HG03460 (cell line): ENCODE measurements at regions not wholly inside any gene's neighbourhood (a gene's known extent, or its start where the extent isn't known, plus 50 kb on each side); places are given as distances from the start of the nearest gene placed in this dataset.
"Not testable (repeated sequence)": the region's sequence is repeated elsewhere in the genome, so short reads cannot be mapped to it uniquely, and the experiment has no call there.

Experiments used
- ATAC-seq: cut with Tn5 transposase; IDR thresholded peaks from one replicate; pipeline ENCODE4 v1.9.1; 2021; ENCODE audit not compliant: unreplicated experiment

DNA sequence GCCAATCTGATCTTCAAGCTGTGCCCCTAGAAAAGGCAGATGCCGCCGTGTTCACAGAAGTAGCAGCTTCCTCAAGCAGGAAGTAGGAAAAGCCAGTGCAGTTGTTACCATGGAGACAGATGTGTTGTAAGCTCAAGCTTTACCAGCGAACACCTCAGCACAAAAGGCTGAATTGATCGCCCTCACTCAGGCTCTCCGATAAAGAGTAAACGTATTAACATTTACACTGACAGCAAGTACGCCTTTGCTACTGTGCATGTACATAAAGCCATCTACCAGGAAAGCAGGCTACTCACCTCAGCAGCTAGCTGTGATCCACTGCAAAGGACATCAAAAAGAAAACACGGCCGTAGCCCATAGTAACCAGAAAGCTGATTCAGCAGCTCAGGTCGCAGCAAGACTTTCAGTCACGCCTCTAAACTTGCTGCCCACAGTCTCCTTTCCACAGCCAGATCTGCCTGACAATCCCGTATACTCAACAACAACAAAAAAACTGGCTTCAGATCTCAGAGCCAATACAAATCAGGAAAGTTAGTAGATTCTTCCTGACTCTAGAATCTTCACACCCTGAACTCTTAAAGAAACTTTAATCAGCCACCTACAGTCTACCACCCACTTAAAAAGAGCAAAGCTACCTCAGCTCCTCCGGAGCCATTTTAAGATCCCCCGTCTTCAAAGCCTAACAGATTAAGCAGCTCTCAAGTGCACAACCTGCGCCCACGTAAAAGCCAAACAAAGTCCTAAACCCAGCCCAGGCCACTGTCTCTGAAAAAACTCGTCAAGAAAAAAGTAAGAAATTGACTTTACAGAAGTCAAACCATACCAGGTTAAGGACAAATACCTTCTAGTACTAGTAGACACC is 160.0 kb downstream of the DEFB131A start:
- not testable (repeated sequence) for ATAC-seq

DNA sequence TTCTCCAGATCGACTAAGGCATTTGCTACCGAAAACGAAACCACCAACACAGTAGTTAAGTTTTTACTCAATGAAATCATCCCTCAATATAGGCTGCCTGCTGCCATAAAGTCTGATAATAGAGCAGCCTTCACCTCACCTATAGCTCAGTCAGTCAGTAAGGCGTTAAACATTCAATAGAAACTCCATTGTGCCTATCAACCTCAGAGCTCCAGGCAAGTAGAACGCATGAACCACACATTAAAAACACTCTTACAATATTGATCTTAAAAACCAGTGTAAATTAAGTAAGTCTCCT is 160.6 kb downstream of the DEFB131A start:
- ATAC-seq: not testable (repeated sequence)

DNA sequence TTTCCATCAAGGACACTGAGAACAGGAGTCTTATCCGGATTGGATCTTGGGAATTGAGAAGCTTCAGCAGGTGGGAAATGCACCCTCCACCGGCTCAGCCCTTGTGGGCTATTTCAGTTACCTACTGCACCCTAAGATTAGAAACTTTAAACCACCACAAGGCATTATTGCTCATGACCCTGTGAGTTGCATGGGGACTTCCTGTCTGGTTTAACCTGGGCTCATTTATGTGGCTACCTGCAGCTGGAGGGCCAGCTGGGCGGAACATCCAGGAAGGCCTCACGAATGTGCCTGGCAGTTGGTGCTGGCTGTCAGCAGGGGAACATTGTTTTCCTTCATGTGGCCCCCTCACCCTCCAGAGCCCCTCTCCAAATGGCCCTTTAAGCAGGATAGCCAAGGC is 164.1 kb downstream of the DEFB131A start:
- no peak for ATAC-seq

DNA sequence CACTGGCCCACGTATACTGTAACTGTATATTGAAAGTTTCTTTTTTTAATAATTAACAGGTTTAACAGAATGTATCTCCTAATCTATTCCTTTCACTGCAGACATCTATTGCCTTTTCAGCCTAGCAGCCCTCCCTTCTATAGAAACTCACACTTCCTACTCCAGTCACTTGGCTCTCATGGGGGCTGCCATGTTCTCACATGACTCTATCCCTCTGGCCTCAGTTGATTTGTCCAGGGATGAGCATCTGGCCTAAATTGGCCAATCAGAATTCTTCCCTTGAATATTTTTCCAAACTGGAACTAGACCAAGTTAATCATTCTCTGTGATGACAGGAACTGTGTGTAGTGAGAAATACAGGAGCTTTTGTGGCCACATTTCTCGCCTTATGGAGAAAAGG is 166.1 kb downstream of the DEFB131A start:
- ATAC-seq: not testable (repeated sequence)

DNA sequence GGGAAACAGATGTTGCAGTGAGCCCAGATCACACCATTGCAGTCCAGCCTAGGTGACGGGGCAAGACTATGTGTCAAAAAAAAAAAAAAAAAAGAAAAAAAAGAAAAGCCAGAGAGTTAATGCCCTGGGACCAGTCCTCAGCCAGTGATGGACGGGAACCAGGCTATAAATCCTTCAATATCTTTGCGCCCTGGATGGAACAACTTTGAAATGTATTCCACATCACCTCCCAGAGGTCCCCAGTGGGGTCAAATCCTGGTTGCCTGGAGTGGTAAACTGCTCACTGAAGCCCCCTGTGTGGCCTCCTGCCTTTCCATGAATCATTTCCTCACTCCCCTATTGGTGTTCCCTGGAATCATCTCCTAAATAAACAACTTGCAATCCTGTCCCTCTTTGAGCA is 166.9 kb downstream of the DEFB131A start:
- no peak for ATAC-seq

DNA sequence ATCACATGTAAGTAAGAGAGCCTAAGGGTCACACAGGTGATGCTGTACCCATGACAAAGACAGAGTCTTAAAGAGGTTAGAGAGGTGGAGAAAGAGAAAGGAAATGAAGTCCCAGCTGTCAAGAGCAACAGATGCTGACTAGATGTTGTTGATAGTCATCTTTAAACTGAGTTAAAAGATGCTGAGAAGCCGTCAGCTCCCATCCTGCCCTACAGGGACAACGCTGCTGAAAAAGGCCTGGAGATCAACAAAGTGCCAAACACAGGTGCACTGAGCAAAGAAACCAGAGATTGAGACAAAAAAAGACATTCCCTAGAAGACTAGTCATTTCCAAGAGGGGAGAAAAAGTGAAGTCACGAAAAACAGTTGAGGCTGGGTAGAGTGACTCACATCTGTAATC is 145.0 kb upstream of the DRD5 start:
- not testable (repeated sequence) for ATAC-seq

DNA sequence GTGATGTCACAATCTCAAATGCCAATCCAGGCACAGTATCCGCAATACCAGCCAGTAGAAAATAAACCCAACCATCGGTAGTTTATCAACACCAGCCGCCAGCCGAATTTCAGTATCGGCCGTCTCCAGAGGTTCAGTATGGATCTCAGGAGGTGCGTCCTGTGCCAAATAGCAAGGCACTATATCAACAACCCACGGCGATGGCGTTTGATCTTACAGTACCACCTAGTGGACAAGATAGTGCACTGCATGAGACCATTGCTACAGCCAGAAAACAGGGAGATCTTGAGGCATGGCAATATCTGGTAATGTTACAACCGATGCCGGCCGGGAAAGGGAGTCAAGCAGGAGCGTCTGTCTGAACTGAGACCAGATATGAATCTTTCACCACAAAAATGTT is 121.8 kb upstream of the DRD5 start:
- ATAC-seq: not testable (repeated sequence)

DNA sequence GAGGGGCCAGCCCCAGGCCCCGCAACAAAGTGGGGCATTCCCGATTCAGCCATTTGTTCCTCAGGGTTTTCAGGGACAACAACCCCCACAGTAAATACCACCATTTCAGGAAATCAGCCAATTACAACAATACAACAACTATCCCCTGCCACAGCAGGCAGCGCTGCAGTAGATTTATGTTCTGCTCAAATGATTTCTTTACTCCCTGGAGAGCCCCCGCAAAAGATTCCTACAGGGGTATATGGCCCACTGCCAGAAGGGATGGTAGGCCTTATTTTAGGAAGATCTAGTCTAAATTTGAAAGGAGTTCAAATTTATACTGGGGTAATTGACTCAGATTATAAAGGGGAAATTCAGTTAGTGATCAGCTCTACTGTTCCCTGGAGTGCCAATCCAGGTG is 120.5 kb upstream of the DRD5 start:
- not testable (repeated sequence) for ATAC-seq

DNA sequence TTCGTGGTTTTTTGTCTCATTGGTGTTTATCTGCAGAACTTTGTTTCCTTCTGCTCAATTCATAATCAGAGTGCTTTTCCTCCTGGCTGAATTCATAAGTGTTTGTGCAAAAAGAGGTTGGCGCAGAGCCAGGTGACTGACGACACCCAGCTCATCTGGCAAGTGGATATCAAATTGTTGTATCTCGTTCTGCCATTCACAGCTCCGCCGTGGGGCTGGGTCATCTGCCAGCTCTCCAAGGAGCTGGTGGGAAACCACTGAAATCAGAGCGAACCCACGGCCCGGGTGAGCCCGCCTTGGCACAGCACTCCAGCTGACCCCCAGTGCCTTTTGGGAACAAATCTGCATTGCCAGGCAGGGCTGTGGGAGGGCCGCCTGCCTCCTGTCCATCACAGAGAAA is 110.7 kb upstream of the DRD5 start:
- ATAC-seq: not testable (repeated sequence)

DNA sequence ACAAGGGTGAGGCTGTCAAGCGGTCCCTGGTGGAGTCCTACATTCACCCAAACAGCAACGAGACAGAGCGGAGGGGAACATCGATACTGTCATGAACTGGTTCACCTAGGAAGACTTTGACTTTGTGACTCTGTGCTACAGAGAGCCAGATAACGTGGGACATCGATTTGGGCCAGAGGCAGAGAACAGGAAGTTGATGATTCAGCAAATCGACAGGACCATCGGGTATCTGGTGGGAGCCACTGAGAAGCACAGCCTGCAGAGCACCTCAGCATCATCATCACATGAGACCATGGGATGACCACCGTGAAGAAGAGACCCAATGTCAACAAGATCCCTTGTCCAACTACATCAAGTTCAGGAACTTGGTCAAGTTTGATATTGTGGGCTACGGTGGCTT is 104.1 kb upstream of the DRD5 start:
- ATAC-seq: not testable (repeated sequence)

DNA sequence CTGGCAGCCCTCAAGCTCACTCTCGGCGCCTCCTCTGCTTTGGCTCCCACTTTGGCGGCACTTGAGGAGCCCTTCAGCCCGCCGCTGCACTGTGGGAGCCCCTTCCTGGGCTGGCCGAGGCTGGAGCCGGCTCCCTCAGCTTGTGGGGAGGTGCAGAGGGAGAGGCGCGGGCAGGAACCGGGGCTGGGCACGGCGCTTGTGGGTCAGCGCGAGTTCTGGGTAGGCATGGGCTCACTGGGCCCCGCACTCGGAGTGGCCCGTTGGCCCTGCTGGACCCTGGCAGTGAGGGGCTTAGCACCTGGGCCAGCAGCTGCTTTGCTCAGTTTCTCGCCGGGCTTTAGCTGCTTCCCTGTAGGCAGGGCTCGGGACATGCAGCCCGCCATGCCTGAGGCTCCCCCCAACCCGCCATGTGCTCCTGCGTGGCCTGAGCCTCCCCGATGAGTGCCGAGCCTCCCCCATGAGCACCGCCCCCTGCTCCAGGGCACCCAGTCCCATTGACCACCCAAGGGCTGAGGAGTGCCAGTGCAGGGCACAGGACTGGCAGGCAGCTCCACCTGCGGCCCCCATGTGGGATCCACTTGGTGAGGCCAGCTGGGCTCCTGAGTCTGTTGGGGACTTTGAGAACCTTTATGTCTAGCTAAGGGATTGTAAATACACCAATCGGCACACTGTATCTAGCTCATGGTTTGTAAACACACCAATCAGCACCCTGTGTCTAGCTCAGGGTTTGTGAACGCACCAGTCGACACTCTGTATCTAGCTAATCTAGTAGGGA is 101.5 kb upstream of the DRD5 start:
- ATAC-seq: no peak

DNA sequence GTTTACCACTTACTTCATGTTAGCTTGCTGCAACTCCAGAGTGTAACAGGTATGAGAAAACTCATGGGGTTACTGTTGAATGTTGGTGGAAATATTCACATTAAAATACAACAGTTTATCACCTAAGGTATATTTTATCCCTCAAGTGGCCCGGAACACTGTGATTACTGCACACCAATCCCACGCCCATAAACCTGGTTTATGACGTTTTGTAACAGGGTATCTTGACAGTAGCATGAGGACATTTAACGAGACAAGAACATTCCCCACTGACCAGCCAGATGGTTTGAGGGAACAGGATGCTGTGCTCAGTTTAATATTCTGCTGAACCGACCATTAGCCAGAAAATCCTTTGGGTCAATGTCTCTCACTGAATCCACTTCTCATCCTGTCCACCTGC is 98.3 kb upstream of the DRD5 start:
- not testable (repeated sequence) for ATAC-seq

DNA sequence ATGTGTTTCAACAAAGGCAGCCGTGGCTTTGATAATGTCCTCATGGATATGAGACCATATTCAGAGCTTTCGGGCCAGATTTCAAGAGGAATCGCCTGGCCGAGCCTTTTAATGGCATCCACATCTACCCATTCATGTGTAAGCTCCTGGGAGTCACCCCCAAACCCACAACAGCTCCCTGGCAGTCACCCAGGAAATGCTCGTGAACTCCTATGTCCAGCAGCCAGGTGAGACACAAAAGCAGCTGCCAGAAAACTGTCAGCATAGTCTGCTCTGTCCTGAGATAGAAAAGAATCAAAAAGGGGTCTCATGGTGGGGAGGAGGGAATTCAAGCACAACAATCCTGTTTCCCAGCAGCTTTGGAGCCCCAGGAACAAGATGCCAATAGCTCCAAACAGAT is 96.4 kb upstream of the DRD5 start:
- not testable (repeated sequence) for ATAC-seq

DNA sequence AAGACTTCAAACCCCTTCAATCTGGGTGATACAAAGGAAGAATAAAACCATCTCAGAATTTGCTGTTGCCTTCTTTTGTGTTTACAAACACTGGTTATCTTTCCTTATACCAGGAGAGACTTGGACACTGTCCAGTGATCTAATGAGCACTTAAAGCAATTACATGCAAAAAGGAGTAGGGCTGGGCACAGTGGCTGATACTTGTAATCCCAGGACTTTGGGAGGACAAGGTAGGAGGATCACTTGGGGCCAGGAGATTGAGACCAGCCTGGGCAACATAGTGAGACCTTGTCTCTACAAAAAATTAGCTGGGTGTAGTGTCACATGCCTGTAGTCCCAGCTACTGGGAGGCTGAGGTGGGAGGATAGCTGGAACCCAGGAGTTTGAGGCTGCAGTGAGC is 95.7 kb upstream of the DRD5 start:
- no peak for ATAC-seq

DNA sequence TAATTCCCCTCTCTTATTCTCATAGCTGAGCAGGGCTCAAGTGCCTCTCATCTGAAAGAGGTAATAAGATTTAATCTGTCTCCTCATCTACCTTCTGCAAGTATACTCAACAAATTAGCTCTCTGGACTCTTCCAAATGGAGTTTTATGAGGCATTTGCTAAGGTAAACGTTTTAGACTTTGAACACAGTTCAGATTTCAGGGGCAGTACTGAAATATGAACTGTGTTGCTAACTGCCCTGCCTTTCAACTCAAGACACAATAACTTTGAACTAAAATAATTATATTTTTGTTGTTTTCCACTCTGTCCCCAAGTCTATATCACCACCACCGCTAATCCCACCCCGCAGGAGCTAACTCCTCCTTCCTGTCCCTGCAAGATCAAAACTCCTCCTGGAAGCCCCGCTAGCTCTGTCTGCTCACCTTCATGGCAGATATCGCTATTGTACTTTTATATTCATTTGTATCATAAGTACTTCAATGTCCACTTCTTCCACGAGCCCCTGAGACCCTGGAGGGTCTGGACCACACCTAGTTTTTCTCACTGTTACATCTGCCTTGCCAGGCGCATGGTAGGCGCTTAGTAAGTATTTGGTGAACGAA is 90.7 kb upstream of the DRD5 start:
- ATAC-seq: not testable (repeated sequence)

DNA sequence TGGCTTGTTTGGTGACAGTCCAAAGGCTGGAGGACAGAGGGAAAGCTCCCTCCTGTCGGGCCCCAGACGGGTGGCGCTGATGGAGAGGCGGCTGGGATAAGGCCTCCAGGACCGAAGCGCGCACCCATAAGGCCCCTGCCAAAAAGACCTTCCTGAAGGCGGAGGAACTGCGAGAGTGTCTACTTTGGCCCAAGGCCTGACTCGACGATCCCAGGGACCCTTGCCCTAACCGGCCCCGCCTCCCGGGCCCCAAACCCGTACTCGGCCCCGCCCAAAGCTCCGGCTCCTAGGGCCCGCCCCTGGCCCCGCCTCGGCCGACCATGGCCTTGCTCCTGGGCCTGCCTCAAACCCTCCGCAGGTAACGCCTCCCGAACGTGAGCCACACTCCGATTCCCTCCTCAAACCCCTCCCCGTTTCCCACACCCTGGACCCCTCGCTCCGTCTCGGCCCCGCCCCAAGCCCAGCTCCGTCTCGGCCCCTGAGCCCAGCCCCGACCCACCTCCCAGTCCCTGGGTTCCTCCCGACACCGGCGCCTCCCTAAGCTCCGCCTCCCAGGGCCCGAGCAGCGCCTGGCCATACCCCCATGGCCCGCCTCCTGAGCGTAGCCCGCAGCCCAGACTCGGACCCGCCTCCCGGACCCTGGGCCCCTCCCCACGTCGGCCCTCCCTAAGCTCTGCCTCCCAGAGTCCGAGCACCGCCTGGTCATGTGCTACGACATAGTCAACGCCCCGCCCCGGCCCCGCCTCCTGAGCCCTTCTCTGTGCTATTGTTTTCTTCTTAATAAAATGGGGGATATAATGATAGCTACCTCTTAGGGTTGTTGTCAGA is 90.0 kb upstream of the DRD5 start:
- peak; percentile 100 for ATAC-seq

DNA sequence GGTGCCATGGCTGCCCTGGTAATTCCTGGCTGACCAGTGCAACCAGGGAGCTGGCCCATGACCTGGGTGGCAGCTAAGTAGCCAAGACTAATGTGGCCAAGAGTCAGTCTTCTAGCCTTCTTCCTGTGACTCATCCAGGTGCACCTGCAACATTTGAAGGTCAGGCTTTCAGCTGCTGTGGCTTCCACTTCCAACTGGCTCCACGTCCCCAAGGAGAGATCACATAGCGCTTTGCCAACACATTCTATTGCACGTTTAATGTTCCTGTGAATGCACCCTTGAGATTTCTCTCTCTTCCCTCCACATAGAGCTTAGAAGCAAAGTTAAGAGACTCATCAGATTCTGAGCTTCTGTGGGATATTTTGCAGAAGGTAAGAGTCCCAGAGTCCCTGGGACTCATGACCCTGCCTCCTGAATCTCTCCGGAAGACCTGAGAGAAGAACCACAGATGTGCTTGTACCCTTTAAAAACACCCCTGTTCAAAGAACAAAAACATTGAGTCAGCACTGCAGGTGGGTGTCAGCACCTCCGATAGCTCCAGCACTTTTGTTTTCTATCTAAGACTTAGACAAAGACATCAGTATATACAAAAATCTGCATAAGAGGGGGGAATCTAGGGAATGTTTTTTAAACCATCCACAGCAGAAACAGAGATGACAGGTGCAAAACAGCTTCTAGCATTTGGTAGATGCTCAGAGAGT is 88.5 kb upstream of the DRD5 start:
- ATAC-seq: not testable (repeated sequence)

DNA sequence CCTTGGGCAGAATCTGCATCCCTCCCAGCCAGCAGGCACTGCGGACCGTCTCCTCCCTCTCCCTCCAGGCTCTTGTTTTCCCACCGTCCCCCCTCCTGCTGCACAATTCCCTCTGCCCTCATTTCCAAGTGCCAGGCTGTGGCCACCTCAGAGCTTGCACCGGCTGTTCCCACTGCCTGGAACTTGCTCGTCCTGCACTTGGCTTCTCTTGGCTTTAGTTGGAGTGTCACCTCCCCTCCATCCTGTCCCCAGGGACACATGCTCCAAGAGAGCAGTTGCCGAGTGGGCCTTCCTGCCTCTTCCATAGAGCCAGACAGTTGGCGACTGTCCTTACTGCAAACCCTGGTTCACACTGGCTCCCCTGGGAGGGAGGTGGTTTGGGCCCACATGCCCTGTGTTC is 87.0 kb upstream of the DRD5 start:
- not testable (repeated sequence) for ATAC-seq

DNA sequence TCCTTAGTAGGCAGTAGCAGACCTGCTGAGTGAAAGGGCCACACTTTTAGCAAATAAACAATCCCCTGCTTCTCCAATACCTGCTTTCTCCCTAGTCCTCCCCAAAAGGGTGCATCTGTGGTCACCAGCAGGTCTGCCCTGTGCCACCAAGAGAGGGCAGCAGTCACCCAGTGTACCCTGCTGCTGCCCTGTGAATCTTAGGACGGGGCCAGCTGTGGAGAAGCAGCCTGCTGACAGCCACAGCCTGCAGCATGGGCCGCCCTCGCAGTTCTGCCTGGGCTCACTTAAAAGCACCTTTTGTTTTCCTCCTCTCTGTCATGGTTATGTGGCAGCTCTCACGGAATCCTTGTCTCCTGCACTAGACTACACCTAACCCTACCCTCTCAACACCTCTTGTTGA is 85.4 kb upstream of the DRD5 start:
- not testable (repeated sequence) for ATAC-seq

DNA sequence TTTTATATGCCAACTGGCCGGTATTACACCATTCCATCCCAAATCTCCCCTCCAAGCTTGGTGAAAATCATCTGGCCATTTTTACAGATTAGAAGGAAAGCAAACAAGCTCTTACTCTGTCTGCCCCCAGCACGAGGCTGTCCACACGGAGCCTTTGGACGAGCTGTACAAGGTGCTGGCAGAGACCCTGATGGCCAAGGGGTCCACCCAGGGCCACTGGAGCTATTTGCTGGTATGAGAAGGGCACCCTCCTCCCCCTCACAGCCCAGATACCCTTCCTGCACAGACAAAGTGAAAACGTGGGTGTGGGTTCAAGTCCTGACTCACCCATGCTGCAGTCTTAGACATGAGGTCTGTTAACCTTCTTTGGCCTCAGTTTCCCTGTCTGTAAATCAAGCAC is 84.9 kb upstream of the DRD5 start:
- not testable (repeated sequence) for ATAC-seq
